ENCODE measurements at regions not wholly inside any gene's neighbourhood (a gene's known extent, or its start where the extent isn't known, plus 50 kb on each side); places are given as distances from the start of the nearest gene placed in this dataset.

GRCh38 chr12:116339800-116340371, 62.4 kb upstream of the MED13L start:
- TF ChIP-seq EZH2 (IDR thresholded peaks at IDR 0.05) (no peak), POLR2AphosphoS5 (IDR thresholded peaks at IDR 0.05; ENCODE audit: borderline replicate concordance, low read depth, low read length) (no peak)

All from SK-N-MC (cell line).